ENCODE measurements at regions not wholly inside any gene's neighbourhood (a gene's known extent, or its start where the extent isn't known, plus 50 kb on each side); places are given as distances from the start of the nearest gene placed in this dataset.

- DNase-seq (ENCODE audit: low read depth, low spot score): no peak
These were observed 72.6 kb upstream of the DMAC1 start for GRCh38 chr9:7871977-7872730.

GRCh38 chr9:7869340-7869739 lies 69.8 kb upstream of the DMAC1 start:
- no peak for DNase-seq (ENCODE audit: low read depth, low spot score)

- DNase-seq (ENCODE audit: low read depth, low spot score): no peak
These were observed 62.6 kb upstream of the DMAC1 start for GRCh38 chr9:7862170-7862569.

GRCh38 chr9:7861086-7861485 lies 61.5 kb upstream of the DMAC1 start:
- DNase-seq (ENCODE audit: low read depth, low spot score): no peak

GRCh38 chr9:7860335-7860709 lies 60.7 kb upstream of the DMAC1 start:
- DNase-seq (ENCODE audit: low read depth, low spot score): no peak

- DNase-seq (ENCODE audit: low read depth, low spot score): no peak
These were observed 60.2 kb upstream of the DMAC1 start for GRCh38 chr9:7859701-7860334.

GRCh38 chr9:7858166-7858565 lies 58.6 kb upstream of the DMAC1 start:
- DNase-seq (ENCODE audit: low read depth, low spot score): no peak

GRCh38 chr9:7854763-7855162 lies 55.2 kb upstream of the DMAC1 start:
- no peak for DNase-seq (ENCODE audit: low read depth, low spot score)
